ENCODE measurements at regions not wholly inside any gene's neighbourhood (a gene's known extent, or its start where the extent isn't known, plus 50 kb on each side); places are given as distances from the start of the nearest gene placed in this dataset.

DNA sequence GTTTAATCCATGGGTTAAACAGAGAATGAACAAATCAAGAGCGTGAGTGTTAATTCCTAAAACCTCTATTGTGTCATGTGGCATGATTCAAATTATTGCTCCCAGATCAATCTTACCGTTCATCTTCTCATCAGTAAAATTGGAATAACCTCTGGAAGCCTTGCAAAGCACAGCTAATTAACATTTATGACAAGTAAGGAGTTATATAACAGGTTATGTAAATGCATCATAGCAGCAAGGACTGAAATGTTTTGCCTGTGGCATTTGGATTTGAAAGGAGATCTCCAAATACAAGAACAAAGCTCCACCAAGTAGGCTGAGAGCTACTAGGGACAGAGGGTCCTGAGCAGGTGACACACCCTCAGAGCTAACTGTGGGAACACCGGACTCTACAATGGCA is 502.9 kb upstream of the CELF2 start:
- Histone ChIP-seq H3K27ac (ENCODE audit: low read depth, low read length) (no peak overlapping the region), H3K9me3 (ENCODE audit: control insufficient read depth, insufficient read depth, low read length) (no peaks in the 10 kb centered on the region), H3K4me3 (ENCODE audit: low read depth, low read length) (no peak overlapping the region), H3K27me3 (ENCODE audit: control insufficient read depth, insufficient read depth, low read length) (no peaks in the 10 kb centered on the region)
- ChIA-PET POLR2A (no interaction called here), CTCF (no interaction called here)
- no peak for DNase-seq (ENCODE audit: low read depth, low spot score)
- TF ChIP-seq, protein P1, sequence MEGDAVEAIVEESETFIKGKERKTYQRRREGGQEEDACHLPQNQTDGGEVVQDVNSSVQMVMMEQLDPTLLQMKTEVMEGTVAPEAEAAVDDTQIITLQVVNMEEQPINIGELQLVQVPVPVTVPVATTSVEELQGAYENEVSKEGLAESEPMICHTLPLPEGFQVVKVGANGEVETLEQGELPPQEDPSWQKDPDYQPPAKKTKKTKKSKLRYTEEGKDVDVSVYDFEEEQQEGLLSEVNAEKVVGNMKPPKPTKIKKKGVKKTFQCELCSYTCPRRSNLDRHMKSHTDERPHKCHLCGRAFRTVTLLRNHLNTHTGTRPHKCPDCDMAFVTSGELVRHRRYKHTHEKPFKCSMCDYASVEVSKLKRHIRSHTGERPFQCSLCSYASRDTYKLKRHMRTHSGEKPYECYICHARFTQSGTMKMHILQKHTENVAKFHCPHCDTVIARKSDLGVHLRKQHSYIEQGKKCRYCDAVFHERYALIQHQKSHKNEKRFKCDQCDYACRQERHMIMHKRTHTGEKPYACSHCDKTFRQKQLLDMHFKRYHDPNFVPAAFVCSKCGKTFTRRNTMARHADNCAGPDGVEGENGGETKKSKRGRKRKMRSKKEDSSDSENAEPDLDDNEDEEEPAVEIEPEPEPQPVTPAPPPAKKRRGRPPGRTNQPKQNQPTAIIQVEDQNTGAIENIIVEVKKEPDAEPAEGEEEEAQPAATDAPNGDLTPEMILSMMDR (IDR thresholded peaks at IDR 0.05; ENCODE audit: low read depth, low read length), result no peak

DNA sequence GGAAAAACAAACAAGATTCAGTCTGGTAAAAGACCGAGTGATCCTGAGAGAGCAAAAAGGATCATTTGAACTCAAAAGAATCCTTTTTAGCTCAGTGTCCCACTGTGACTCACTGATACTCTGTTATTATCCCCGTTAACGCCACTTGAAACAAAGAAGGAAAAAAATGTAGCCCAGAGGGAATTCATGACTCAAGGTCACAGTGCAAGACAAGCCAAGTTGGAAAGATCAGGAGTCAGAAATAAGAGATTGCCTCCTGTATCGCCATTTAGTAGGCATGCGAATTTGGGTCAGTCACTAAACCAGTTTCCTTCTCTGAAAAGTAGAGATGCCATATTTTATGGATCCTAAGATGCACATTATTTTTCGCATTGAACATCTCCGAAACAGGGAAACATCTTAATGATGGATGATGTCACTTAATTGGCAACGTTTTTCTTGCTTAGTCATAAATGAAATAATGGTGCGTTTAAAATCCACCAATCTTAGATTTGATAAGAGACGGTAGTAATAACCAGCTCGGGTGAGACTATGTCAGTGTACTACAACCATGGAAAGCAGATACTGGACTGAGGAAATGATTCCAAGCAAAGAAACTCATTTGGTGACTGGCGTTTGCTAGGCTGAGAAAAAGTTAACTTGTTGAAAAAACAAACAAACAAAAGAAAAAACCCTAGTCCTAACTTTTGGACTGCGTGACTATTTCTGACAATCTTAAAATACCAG is 502.0 kb upstream of the CELF2 start:
- POLR2A ChIA-PET, result interaction anchor here (0.7 kb wide), 1 partner anchor 307 kb away, joined by 3 read pairs; no protein-coding TSS in a partner anchor

DNA sequence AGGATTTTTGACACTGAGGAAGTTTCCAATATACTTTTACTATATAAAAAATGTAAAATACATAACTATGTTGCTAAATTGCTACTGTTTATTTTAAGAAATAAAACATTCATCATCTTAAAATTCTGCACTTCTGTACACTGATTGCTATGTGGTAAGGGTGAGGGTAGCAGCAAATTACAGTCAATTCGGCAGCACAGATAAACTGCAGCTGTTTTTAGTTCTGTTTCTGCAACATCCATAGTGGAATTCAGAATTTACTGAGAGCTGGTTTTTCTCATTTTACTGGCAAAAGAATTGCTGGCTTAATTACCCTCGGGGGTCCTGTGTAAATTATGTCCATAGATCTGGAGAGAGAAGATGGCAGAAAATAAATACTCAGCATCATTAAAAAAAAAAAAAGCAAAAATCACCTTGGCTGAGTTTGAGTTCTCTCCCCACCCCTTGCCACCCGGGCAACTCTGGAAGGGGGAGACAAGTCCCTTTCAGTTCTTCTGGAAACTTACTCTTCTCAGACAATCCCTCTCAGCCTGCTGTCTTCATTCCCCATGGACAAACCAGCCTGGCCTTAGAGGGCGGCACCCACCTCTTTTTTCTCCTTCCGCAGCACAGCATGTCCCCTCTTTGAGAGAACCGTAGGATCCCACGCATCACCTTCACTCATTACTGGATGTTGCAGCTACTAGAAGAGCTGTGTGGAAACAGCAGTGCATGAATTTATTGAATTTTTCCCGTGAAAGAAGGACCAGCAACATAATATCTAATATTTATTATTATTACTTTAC is 501.1 kb upstream of the CELF2 start:
- ChIA-PET POLR2A (interaction anchor here (0.7 kb wide), 1 partner anchor 306 kb away, joined by 3 read pairs; no protein-coding TSS in a partner anchor), CTCF (interaction anchor here (1.3 kb wide), 1 partner anchor 11 kb away, joined by 3 read pairs; no protein-coding TSS in a partner anchor)
- Histone ChIP-seq H3K27ac (ENCODE audit: low read depth, low read length) (no peak overlapping the region), H3K27me3 (ENCODE audit: control insufficient read depth, insufficient read depth, low read length) (no peaks in the 10 kb centered on the region), H3K9me3 (ENCODE audit: control insufficient read depth, insufficient read depth, low read length) (no peaks in the 10 kb centered on the region), H3K4me3 (ENCODE audit: low read depth, low read length) (no peak overlapping the region)
- TF ChIP-seq, protein P1 (IDR thresholded peaks at IDR 0.05; ENCODE audit: low read depth, low read length), result no peak
- no peak for DNase-seq (ENCODE audit: low read depth, low spot score)

More for the DNA sequence above, 502.0 kb upstream of the CELF2 start:
- Histone ChIP-seq H3K27ac (ENCODE audit: low read depth, low read length) (no peak overlapping the region), H3K4me3 (ENCODE audit: low read depth, low read length) (no peak overlapping the region), H3K27me3 (ENCODE audit: control insufficient read depth, insufficient read depth, low read length) (no peaks in the 10 kb centered on the region), H3K9me3 (ENCODE audit: control insufficient read depth, insufficient read depth, low read length) (no peaks in the 10 kb centered on the region)
- TF ChIP-seq, protein P1 (IDR thresholded peaks at IDR 0.05; ENCODE audit: low read depth, low read length), result no peak
- no peak for DNase-seq (ENCODE audit: low read depth, low spot score)
- CTCF ChIA-PET, result interaction anchor here (1.3 kb wide), 1 partner anchor 12 kb away, joined by 3 read pairs; no protein-coding TSS in a partner anchor

DNA sequence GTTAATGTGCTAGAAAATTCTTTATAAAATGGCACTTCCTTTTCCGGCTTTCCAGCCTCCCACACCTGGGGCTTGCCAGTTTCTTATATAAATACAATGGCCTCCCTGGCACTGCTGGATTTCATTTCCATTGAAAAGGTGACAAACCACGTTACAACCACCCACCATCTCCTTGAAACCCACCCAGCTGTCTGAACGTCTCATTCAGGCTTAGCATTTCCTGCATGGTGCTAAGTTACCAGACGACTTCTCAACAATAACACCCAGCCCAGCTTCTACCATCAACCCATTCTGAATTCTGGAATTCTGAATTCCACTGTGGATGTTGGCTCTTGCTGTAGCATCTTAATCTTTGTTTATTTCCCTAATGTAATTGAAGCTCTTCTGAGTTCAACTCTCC is 499.8 kb upstream of the CELF2 start:
- no peak overlapping the region for H3K27ac ChIP-seq (ENCODE audit: low read depth, low read length)
- TF ChIP-seq, protein P1 (IDR thresholded peaks at IDR 0.05; ENCODE audit: low read depth, low read length), result no peak
- POLR2A ChIA-PET, result no interaction called here
- H3K9me3 ChIP-seq (ENCODE audit: control insufficient read depth, insufficient read depth, low read length), result no peaks in the 10 kb centered on the region
- CTCF ChIA-PET, result no interaction called here
- no peaks in the 10 kb centered on the region for H3K27me3 ChIP-seq (ENCODE audit: control insufficient read depth, insufficient read depth, low read length)
- no peak for DNase-seq (ENCODE audit: low read depth, low spot score)
- no peak overlapping the region for H3K4me3 ChIP-seq (ENCODE audit: low read depth, low read length)

DNA sequence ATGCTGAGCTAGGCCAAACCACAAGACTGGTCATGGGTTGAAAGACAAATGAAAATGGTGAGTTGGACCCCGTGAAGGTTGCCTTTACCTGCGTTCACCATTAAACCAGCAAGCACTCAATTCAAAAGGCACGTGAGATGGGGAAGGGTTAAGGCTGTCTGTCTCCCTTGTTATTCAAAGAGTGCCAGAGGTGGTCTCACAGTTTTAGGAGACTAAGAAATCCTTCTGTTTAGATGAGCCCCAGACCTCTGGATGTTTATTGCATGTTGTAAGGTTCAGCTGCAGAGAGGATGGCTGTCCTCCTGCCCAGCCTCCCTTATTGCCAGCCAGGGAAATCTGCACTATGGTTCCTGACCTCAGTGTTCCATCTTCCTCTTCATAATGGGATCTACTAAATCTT is 498.0 kb upstream of the CELF2 start:
- Histone ChIP-seq H3K27ac (ENCODE audit: low read depth, low read length) (no peak overlapping the region), H3K9me3 (ENCODE audit: control insufficient read depth, insufficient read depth, low read length) (no peaks in the 10 kb centered on the region), H3K4me3 (ENCODE audit: low read depth, low read length) (no peak overlapping the region), H3K27me3 (ENCODE audit: control insufficient read depth, insufficient read depth, low read length) (no peaks in the 10 kb centered on the region)
- no peak for DNase-seq (ENCODE audit: low read depth, low spot score)
- TF ChIP-seq, protein P1 (IDR thresholded peaks at IDR 0.05; ENCODE audit: low read depth, low read length), result no peak
- POLR2A ChIA-PET, result no interaction called here
- CTCF ChIA-PET, result no interaction called here

All from AG04450 (cell line).